ENCODE measurements at regions not wholly inside any gene's neighbourhood (a gene's known extent, or its start where the extent isn't known, plus 50 kb on each side); places are given as distances from the start of the nearest gene placed in this dataset.

DNA sequence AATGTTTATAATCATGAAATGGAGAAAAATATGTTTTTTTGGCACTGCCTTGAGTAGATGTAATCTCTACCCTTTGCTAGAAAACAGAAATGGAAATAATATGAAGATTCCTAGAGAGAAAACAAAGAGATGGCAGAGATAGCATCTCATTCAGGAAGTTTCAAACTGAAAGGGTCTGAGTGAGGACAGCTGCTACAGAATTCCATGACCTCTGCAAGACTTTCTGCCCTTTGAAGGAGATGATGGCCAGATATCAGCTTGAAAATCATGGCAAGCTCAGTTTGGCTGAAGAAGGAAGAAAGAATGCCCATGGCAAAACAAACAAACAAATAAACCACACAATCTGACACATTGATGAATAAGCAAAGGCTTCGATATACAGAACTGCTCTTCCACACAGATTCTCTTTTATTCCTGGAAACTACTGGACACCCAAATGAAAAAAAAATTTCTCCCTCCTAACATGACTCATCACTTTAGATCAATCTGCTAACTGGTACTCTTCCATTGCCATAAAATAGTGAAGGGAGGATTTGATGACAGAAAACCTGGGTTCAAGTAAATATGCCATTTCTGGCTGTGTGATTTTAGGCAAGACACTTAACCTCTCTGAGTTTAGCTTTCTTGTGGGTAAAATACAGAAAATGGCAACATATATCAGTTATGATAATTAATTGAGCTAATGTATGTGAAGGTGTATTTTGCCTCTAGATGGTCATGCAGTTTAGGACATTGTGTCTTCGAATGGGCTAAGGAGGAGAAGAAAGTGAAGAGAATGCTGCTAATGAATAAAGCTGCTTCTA, 105.9 kb upstream of the SPACA1 start:
- intact Hi-C loops (cut with DNase I): no loop called here
- no peak for ATAC-seq
- no peak for DNase-seq (ENCODE audit: low spot score)

DNA sequence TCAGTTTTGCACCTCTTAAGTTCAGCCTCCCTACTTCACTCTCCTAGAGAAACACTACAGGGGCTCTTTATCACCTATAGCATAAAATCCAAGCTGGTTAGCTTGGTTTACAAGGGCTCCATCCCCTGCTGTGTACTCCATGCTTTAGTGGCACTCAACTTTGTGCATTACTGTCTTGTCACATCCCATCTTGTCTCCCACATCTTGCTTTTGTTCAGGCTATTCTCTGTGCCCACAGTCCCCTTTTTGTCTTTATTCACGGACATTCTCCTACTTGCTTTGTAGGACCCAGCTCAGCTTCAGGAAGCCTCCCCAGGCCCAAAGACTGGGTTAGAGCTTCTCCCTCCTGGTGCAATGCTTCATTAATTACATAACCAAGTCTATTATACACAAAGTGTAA, 107.9 kb upstream of the SPACA1 start:
- no peak for ATAC-seq
- intact Hi-C loops (cut with DNase I): no loop called here
- DNase-seq (ENCODE audit: low spot score): no peak

DNA sequence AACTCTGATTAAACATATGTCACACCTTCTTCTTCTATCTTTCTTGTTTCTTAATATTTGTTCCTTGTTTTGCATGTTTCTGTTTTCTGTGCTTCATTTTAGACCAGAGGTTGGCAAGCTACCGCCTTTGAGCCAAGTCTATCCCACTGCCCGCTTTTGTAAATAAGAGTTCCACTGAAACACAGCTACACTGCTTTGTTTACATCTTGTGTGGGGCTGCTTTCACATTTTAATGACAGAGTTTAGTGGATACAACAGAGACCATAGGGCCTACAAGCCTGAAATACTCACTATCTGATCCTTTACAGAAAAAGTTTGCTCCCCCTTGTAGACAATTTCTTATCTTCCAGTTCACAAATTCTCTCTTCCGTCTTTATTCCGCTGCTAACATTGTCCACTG, 109.4 kb upstream of the SPACA1 start:
- no peak for ATAC-seq
- DNase-seq (ENCODE audit: low spot score): no peak
- intact Hi-C loops (cut with DNase I): no loop called here

DNA sequence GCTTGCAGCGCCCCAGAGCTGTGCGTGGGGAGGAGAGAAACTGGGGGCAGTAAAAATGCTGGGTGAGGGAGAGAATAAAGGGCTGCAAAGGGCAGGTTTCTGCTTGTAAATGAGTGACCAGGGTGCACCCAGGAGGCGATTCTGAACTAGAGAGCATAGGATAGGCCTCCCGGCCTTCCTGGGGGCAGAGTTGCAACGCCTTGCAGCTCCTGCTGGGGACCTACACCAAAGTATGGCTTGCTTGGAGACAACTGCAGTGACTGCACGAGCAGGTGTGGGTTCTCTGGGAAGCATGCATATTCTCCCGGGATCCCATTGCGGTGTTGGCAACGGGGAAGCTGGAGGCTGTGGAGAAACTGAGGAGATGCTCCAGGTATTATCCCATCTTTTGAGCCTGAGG, 111.6 kb upstream of the SPACA1 start:
- DNase-seq (ENCODE audit: low spot score): no peak
- ATAC-seq: no peak
- intact Hi-C loops (cut with DNase I): no loop called here

DNA sequence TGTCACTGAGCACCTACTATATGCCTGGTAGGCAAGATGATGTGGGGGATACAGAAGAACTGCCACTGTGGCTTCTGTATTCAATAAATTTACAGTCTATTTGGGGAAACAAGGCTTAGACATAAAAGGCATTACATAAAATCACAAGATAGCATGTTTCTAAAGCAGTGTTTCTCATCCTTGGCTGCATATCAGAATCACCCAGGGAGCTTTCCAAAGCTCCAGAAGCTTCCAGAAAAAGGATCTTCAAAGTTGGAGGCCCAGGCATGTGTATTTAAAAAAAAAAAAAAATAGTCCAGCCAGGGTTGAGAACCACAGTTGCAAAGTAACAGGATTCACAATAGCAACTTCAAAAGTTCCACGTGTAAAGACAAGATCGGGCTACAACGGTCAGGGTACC, 112.4 kb upstream of the SPACA1 start:
- DNase-seq (ENCODE audit: low spot score): no peak
- no peak for ATAC-seq
- intact Hi-C loops (cut with DNase I): no loop called here

DNA sequence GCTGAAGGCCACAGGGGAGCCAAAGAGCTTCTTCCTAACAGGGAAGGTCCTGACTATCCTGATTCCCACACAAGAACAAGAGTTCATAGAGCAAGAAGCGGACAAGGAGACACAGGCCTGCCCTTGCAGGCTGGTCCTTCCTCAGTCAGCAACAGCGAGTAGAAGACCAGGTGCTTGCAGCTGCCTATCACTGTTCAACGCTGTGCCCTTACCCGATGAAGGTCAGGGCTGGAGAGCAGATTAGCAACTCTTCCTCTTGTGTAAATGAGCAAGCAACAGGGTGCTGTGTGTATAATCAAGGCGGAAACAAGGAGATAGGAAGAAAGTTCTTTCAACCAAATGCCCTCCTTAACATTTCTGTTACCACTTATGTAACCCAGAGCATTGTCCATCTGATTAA, 115.3 kb upstream of the SPACA1 start:
- intact Hi-C loops (cut with DNase I): no loop called here
- ATAC-seq: no peak
- no peak for DNase-seq (ENCODE audit: low spot score)

DNA sequence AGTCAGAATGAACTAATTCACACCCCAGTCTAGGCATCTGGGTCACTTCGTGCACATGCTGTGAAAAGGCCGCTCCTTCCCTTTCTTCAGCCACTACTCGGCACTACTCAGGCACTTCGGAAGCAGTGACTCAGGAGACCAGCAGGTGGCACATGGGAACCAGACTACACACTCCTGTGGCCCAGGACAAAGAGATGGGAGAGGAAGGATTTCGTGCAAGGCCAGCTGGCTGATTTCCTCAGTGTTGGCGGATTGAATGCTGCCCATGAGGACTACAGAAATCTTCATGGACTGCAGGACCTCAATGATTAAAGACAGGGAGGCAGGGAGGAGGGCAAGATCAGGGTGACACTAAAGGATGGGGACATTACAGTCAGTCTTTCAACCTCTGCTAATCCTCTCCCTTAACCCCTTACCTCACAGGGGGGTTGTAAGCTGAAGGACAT, 117.8 kb upstream of the SPACA1 start:
- DNase-seq (ENCODE audit: low spot score): peak; percentile 88
- ATAC-seq: peak; percentile 97
- intact Hi-C loops (cut with DNase I): no loop called here

DNA sequence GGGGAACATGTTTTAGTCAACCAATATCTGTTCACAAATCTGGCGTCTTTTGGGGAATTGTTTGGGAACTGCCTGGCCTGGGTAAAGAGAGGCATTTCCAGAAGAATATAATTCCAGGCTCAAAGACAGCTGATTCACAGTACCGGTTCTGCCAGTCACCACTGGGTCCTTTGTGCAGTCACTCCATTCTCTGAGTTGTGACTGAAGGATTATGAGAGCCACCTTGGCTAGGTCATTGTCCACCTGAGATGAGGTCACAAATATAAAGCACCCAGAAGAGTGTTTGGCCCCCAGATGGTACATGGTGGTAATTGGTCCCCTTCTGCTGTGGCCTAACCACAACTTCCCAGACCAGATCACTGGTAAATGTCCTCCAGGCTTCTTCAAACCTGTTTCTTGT, 121.0 kb upstream of the SPACA1 start:
- no peak for DNase-seq (ENCODE audit: low spot score)
- intact Hi-C loops (cut with DNase I): no loop called here
- ATAC-seq: no peak

DNA sequence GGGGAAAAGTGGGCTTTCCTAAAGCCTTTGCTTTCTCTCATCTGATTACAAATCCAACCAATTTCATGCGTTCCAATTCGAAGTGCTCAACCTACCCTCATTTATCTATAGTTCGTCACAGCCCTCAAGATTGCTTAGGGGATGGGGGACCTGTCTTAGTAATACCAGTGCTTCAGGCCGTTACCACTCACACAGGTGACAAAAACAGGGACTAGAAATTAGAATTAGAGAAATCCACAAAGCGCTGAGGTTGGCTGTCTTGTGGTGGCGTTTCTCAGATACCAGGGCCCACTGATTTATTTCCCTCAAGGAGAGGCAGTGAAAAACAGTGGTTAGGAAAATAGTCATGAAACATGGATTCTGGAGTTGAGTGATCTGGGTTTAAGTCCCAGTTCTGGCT, 121.6 kb upstream of the SPACA1 start:
- ATAC-seq: no peak
- intact Hi-C loops (cut with DNase I): no loop called here
- no peak for DNase-seq (ENCODE audit: low spot score)

DNA sequence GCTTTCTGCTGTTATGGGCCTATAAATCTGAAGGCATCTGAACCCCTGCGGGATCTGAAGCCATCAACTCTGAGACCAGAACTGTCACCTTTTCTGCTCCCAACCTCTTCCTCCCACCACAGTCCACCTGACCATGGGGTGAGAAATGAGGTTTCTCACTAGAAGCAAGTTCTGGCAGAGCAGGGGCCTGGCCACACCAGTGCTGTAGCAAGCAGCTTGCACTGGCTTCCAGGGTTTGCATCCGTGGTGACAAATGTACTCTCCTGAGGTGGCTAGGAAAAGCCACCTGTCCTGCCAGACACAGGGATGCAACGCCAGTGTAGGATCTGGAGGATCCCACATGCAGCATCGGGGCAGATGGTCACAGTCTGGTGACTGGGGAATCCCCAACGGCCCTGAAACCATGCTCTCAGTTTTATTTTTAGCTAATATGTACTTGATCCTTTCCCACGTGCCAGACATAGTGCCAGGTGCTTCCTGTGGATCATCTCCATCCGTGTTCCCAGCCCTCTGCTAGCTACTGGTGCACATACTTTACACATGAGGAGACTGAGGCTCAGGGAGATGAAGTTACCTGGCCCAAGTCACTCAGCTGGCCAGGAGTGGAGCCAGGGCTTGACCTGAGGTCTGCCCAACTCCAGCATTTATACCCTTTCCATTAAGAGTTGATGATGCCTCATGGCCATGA, 122.1 kb upstream of the SPACA1 start:
- intact Hi-C loops (cut with DNase I): no loop called here
- DNase-seq (ENCODE audit: low spot score): no peak
- ATAC-seq: no peak

DNA sequence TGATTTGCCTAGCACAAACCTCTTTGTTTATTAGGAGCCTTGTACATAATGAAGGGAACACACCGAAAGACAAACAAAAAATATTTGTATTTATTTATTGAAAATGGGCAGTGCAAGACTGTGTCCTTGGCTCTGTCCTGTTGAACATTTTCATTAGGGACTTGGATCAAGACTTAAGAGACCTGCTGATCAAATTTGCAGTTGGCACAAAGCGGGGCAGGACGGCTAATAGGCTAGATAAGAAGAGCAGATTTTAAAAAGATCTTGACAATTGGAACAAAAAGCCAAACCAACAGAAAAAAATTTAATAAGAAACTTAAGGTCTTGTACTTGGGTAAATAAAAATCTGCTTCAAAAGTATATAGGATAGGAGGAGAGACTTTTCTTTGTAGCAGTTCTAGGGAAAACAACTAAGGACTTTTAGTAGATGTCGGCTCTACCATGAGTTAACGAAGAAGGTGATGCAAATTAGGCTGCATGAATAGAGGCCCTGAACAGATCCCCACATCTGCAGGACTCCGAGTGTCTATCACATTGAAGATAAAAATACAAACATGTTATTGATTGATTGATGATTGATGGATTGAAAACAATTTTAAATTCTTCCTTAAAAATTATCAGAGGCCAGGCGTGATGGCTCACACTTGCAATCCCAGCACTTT, 124.1 kb upstream of the SPACA1 start:
- intact Hi-C loops (cut with DNase I): no loop called here
- DNase-seq (ENCODE audit: low spot score): no peak
- no peak for ATAC-seq

DNA sequence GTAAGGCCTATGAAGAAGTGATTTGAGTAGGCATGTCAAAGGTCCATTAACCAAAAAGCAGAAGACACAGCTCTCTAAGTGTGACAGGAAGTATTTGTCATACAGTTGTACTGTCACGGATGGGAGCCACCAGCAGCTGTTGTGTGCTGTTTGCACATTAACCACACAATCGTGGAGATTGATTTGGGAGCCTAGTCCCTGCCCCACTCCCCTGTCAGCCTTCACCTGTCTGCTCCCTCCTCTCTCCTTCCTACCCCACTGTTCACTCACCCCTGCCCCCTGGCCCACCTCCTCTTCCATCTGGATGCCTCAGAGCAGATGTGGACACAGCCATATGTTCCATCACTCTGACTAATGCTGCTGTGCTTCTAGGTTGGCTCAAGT, 124.7 kb upstream of the SPACA1 start:
- ATAC-seq: no peak
- DNase-seq (ENCODE audit: low spot score): no peak
- intact Hi-C loops (cut with DNase I): no loop called here

DNA sequence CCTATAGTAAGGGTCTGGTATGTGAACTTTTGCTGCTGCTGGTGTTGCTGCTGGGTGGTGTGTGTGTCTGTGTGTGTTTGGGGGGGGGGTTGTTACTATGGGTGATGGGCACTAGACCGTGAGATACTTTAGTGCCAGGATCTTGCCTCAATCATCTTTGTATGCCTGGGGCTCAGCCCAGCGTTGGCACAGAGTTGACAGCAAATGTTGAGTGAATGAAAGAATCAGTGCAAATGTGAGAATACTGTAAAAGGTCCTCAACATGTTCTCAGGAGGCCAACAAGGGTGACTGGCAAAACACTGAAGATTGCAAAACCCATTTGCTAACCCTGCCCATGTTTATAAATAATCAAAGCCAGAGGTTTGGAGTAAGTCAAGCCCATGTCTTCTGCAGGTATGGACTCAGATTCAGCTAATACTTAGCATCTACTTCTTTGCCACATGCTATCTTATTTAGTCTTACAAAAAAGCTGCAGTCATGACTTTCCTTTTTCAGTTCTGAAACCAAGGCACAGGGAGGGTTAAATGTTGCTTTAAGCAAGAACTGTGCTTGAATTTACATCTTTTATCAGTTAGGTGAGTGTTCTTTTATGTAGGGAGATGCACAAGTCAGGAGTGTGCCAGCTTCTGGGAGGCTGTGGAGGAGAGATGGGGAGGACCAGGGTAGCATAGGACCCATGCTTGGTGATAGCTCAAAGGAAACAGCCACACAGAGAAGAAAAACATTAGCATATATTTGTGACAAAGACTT, 125.3 kb upstream of the SPACA1 start:
- intact Hi-C loops (cut with DNase I): no loop called here
- DNase-seq (ENCODE audit: low spot score): no peak

DNA sequence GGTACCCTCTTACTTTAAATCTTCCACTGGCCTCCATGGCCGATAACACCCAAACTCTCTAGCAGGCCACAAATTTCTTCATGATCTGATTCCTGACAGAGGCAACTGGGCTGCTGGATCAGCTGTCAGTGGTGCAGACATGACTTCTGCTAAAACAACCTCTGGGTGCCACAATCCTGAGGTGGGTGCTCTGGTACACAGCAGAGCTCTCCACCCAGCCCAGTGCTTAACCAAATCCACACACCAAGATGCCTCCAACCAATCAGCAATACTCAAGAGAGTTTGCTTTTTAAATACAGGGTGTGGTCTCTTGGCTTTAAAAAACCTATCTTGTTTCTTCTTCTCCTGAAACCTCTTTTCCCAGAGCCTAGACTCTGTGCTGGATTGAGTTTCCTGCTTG, 126.6 kb upstream of the SPACA1 start:
- ATAC-seq: no peak
- intact Hi-C loops (cut with DNase I): no loop called here

More for the DNA sequence above, 125.3 kb upstream of the SPACA1 start:
- no peak for ATAC-seq

DNA sequence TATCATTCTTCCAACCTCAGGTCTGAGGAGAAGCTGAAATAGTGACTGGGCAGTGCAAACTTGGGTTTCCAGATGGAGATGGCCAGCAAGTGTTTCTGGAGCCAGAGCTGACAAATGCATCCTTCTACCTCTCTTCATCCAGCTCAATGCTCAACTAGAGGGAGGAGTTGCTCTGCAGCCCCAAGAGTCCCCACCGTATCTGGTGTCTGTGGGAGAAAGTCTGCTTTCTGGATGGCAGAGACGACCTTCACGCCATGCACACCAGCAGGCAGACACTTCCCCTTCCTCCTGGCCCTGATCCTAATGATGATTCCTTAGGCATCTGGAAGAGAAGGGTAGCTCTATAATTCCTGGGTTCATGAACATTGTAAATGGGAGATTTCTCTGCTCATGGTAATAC, 127.4 kb upstream of the SPACA1 start:
- DNase-seq (ENCODE audit: low spot score) (no peak), ATAC-seq (no peak)
- intact Hi-C loops (cut with DNase I): no loop called here

More for the DNA sequence above, 126.6 kb upstream of the SPACA1 start:
- no peak for DNase-seq (ENCODE audit: low spot score)

DNA sequence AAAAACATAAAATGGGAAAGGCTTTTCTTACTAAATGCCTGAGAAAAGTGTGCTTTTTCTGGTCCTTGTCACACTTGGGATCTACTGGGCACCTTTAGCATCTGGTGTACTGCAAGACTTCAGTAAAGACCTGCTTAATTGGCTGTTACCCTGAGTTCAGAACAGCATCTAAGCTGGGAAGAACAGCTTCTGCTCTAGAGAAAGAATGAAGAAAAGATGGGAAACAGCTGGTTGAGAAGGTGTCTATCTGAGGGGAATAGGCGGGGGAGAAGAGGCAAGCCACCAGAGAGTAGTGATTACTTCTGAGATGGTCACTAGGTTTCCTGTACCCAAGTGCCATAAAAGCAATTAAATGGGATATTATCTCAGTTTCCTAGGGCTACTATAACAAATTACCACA, 128.2 kb upstream of the SPACA1 start:
- intact Hi-C loops (cut with DNase I): no loop called here
- no peak for ATAC-seq

DNA sequence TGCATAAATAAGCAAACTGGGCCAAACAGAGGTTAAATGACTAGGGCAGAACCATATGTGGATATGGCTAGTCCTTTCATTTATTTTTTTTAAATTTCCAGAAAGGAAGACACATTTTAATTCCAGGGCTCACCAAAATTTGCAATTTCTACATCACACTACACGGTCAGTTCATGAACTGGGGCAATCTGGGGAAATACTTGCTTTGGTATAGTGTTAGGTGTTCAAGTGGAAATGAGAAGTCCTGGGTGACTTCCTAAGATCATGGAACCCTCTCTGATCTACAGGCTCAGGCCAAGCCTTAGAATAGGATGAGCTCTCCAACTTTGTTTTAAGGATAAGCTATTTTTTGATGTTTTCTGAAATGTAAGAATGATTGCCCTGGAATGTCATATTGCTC, 128.6 kb upstream of the SPACA1 start:
- DNase-seq (ENCODE audit: low spot score): no peak
- intact Hi-C loops (cut with DNase I): no loop called here
- ATAC-seq: no peak

More for the DNA sequence above, 128.2 kb upstream of the SPACA1 start:
- DNase-seq (ENCODE audit: low spot score): no peak

DNA sequence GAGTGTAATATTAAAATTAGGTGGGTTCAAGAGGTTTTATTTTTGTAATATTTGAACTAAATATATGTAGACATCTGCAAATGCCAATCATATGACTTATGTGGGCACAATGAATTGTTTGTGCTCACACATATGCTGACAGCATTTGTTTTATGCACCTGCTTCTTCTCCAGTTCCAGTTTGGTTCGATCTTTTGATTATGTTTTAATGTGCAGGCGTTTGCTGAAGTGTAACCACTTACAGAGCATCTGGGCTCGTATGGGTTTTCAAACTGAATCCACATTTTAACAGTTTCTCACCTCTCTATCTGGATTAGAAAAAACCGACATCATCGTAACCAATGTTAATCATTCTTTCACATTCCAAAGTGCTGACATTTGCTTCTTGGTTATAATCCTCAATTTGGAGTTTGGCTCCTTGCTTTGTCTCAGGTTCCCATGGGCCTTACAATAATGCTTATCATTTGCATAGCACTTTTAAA, 129.1 kb upstream of the SPACA1 start:
- intact Hi-C loops (cut with DNase I): no loop called here
- ATAC-seq (no peak), DNase-seq (ENCODE audit: low spot score) (no peak)

DNA sequence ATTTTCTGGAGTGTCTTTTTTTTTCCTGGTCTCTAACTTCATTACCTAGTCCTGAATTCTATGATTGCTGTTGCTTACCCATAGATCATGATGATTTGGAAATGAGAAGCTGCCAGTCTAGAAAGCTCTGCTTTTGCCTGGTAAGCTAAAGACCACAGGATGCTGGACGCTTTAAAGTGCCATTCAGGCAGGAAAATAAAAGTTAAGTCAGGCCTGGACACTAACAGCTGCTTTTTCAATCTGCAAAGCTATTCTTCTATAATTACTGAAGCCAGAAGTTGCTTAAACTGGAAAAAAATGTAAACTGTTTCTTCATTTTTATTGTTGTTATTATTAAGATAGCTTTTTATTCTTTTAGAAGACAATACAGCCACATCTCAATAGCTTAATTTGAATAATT, 129.8 kb upstream of the SPACA1 start:
- no peak for DNase-seq (ENCODE audit: low spot score)
- no peak for ATAC-seq
- intact Hi-C loops (cut with DNase I): no loop called here

Measured in sciatic nerve (tissue), 2 donors.